LNCAP (cell line): ENCODE measurements at regions not wholly inside any gene's neighbourhood (a gene's known extent, or its start where the extent isn't known, plus 50 kb on each side); places are given as distances from the start of the nearest gene placed in this dataset.

ENCODE experiments used
- CTCF ChIP-seq: fragments of 450-650 bp; IDR thresholded peaks from 2 replicates; pipeline ENCODE4 v1.5.1; 2017; ENCODE audit warnings: mild to moderate bottlenecking

GRCh38 chr21:15999741-16000140 lies 270.0 kb downstream of the USP25 start:
- TF ChIP-seq CTCF = no peak

- peak; percentile 68 for TF ChIP-seq CTCF
These were observed 273.2 kb downstream of the USP25 start for GRCh38 chr21:16002874-16003466.

- TF ChIP-seq CTCF = no peak
These were observed 274.3 kb downstream of the USP25 start for GRCh38 chr21:16004086-16004485.

GRCh38 chr21:16004523-16004922 lies 274.7 kb downstream of the USP25 start:
- no peak for TF ChIP-seq CTCF

- TF ChIP-seq CTCF = no peak
These were observed 276.2 kb downstream of the USP25 start for GRCh38 chr21:16005996-16006395.

GRCh38 chr21:16007943-16008342 lies 278.2 kb downstream of the USP25 start:
- TF ChIP-seq CTCF = no peak

- TF ChIP-seq CTCF = no peak
These were observed 281.9 kb downstream of the USP25 start for GRCh38 chr21:16011719-16012118.

- no peak for TF ChIP-seq CTCF
These were observed 283.8 kb downstream of the USP25 start for GRCh38 chr21:16013570-16013969.
